ENCODE measurements at regions not wholly inside any gene's neighbourhood (a gene's known extent, or its start where the extent isn't known, plus 50 kb on each side); places are given as distances from the start of the nearest gene placed in this dataset.
"Not testable (repeated sequence)": the region's sequence is repeated elsewhere in the genome, so short reads cannot be mapped to it uniquely, and the experiment has no call there.

GRCh38 chr2:17146358-17146757 is 371.9 kb downstream of the RAD51AP2 start:
- FAIRE-seq (no peak), DNase-seq (ENCODE audit: low spot score) (no peak)

GRCh38 chr2:17136877-17137276 is 381.4 kb downstream of the RAD51AP2 start:
- no peak for FAIRE-seq
- no peak for DNase-seq (ENCODE audit: low spot score)

- FAIRE-seq (no peak), DNase-seq (ENCODE audit: low spot score) (no peak)
These were observed 382.0 kb downstream of the RAD51AP2 start for GRCh38 chr2:17136231-17136630.

- DNase-seq (ENCODE audit: low spot score) (no peak), FAIRE-seq (no peak)
These were observed 382.6 kb downstream of the RAD51AP2 start for GRCh38 chr2:17135619-17136018.

GRCh38 chr2:17133052-17133671 is 385.1 kb downstream of the RAD51AP2 start:
- DNase-seq (ENCODE audit: low spot score): no peak
- FAIRE-seq: no peak

GRCh38 chr2:17130627-17131026 is 387.6 kb downstream of the RAD51AP2 start:
- DNase-seq (ENCODE audit: low spot score); FAIRE-seq: not testable (repeated sequence)

GRCh38 chr2:17125989-17126620 is 392.1 kb downstream of the RAD51AP2 start:
- DNase-seq (ENCODE audit: low spot score) (no peak), FAIRE-seq (no peak)

GRCh38 chr2:17124575-17125318 is 393.5 kb downstream of the RAD51AP2 start:
- FAIRE-seq (no peak), DNase-seq (ENCODE audit: low spot score) (no peak)

GRCh38 chr2:17122887-17123501 is 395.2 kb downstream of the RAD51AP2 start:
- FAIRE-seq: no peak
- no peak for DNase-seq (ENCODE audit: low spot score)

- no peak for DNase-seq (ENCODE audit: low spot score)
- no peak for FAIRE-seq
These were observed 402.8 kb downstream of the RAD51AP2 start for GRCh38 chr2:17115466-17115865.

- FAIRE-seq (no peak), DNase-seq (ENCODE audit: low spot score) (no peak)
These were observed 403.2 kb downstream of the RAD51AP2 start for GRCh38 chr2:17115042-17115441.

- no peak for FAIRE-seq
- no peak for DNase-seq (ENCODE audit: low spot score)
These were observed 410.4 kb downstream of the RAD51AP2 start for GRCh38 chr2:17107871-17108270.

GRCh38 chr2:17107151-17107550 is 411.1 kb downstream of the RAD51AP2 start:
- DNase-seq (ENCODE audit: low spot score) (no peak), FAIRE-seq (no peak)

GRCh38 chr2:17106418-17106817 is 411.8 kb downstream of the RAD51AP2 start:
- peak; percentile 82 for FAIRE-seq
- no peak for DNase-seq (ENCODE audit: low spot score)

GRCh38 chr2:17104454-17104853 is 413.8 kb downstream of the RAD51AP2 start:
- DNase-seq (ENCODE audit: low spot score): peak; percentile 16
- FAIRE-seq: no peak

- no peak for FAIRE-seq
- DNase-seq (ENCODE audit: low spot score): no peak
These were observed 416.6 kb downstream of the RAD51AP2 start for GRCh38 chr2:17101596-17101995.

GRCh38 chr2:17101091-17101490 is 417.1 kb downstream of the RAD51AP2 start:
- DNase-seq (ENCODE audit: low spot score): no peak
- no peak for FAIRE-seq

GRCh38 chr2:17095340-17095739 is 422.9 kb downstream of the RAD51AP2 start:
- no peak for DNase-seq (ENCODE audit: low spot score)
- FAIRE-seq: no peak

GRCh38 chr2:17093712-17094111 is 424.5 kb downstream of the RAD51AP2 start:
- DNase-seq (ENCODE audit: low spot score) (no peak), FAIRE-seq (no peak)

GRCh38 chr2:17086990-17087389 is 421.4 kb upstream of the CYRIA start:
- DNase-seq (ENCODE audit: low spot score): no peak
- FAIRE-seq: no peak

GRCh38 chr2:17085546-17086202 is 420.0 kb upstream of the CYRIA start:
- no peak for DNase-seq (ENCODE audit: low spot score)

GRCh38 chr2:17084877-17085276 is 419.2 kb upstream of the CYRIA start:
- DNase-seq (ENCODE audit: low spot score) (no peak), FAIRE-seq (no peak)

More at GRCh38 chr2:17085546-17086202, 420.0 kb upstream of the CYRIA start:
- FAIRE-seq: no peak
